ENCODE measurements at regions not wholly inside any gene's neighbourhood (a gene's known extent, or its start where the extent isn't known, plus 50 kb on each side); places are given as distances from the start of the nearest gene placed in this dataset.

- DNase-seq, result no peak
These were observed 75.8 kb downstream of the CCDC34 start for GRCh38 chr11:27287205-27287604.

GRCh38 chr11:27285761-27286160 lies 77.3 kb downstream of the CCDC34 start:
- DNase-seq, result no peak

GRCh38 chr11:27282806-27283205 lies 80.2 kb downstream of the CCDC34 start:
- no peak for DNase-seq

GRCh38 chr11:27281740-27282590 lies 81.0 kb downstream of the CCDC34 start:
- DNase-seq, result peak; percentile 75

GRCh38 chr11:27281276-27281675 lies 81.7 kb downstream of the CCDC34 start:
- DNase-seq, result no peak

GRCh38 chr11:27280140-27280539 lies 82.9 kb downstream of the CCDC34 start:
- no peak for DNase-seq

DNA sequence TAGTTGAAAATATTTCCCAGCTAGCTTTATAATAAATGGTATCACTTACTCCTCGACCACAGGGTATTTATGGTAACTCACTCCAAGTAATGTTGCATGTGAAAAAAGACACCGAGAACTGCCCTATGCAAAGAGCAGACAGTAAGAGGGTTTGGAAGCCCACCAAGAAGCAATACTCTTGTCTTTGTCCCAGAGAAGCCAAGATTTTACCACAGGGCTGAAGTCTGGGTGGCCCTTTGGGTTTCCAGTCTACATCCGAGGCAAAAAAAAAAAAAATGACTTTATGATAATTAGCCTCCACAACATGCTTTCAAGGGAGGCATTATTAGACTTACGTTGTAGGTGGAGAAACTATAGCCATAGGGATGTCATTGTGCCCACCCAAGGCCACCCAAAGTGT lies 83.6 kb downstream of the CCDC34 start:
- no peak for DNase-seq

DNA sequence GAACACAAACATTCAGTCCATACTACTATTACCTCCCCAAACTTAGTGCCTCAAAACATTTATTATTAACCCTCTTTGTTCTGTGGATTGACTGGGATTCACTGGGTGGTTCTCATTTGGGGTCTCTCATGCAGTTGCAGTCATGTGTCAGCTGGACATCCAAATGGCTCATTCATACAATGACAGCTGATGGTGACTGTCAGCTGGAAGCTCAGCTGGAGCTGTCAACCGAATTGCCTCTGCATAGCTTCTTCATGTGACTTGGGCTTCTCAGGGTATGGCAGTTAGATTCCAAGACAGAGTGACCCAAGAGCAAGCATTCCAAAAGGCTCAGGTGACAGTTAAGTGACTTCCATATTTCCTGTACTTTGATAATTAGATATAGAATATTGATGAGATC lies 85.2 kb downstream of the CCDC34 start:
- DNase-seq, result no peak

GRCh38 chr11:27276141-27276540 lies 86.9 kb downstream of the CCDC34 start:
- DNase-seq, result no peak

DNA sequence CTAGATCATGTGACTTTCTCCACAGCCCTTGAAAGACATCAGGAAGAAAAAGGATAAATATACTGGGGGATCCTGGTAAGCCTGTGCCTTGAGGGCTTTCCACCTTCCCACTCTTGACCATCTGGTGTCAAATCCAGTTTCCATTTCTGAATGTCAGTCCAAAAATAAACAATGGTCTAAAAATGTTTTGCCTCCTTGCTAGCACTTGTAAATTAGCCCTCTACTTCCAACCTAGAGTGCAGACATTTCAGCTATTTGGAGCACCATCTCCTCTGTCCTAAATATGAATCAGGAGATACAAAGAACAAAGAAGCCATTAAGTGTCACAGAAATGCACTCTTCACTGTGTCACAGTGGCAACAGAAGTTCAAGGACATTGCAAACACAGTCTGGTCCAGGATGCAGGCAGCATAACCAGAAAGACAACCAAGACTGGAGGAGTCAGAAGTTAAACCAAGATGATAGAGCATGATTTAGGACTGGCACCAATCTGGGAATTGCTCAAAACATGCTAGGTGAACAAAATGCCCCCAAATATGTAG lies 88.1 kb downstream of the CCDC34 start:
- DNase-seq, result no peak

GRCh38 chr11:27266125-27266524 lies 96.9 kb downstream of the CCDC34 start:
- no peak for DNase-seq

GRCh38 chr11:27263986-27264385 lies 99.0 kb downstream of the CCDC34 start:
- DNase-seq, result no peak

- no peak for DNase-seq
These were observed 100.0 kb downstream of the CCDC34 start for GRCh38 chr11:27263046-27263445.

DNA sequence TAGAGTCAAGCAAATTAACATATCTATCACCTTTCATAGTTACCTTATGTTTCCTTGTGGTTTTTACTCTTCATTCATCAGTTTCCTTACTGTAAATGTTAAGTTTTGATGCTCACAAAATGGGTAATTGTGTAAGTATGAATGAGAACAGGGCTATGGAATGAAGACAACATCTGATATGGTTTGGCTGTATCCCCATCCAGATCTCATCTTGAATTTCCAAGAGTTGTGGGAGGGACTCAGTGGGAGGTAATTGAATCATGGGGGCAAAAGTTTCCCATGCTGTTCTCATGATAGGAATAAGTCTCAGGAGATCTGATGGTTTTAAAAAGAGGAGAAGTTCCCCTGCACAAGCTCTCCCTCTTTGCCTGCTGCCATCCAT lies 107.6 kb downstream of the CCDC34 start:
- DNase-seq, result no peak

- DNase-seq, result no peak
These were observed 108.1 kb downstream of the CCDC34 start for GRCh38 chr11:27254744-27255446.

DNA sequence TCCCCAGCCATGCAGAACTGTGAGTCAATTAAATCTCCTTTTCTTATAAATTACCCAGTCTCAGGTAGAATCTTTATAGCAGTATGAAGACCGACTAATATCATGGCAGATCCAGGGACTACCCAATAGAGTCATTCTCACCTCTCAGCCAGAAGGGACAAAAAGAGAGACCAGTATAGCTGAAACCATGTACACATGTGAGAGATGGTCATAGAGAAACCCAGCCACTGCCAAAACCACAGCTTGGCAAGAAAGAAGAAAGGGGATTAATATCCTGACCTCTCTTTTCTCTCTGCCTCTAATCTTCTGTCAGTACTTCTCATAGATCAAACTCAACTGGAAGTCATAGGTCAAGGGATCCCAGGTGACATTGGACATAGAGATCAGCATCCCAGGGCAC lies 109.8 kb downstream of the CCDC34 start:
- no peak for DNase-seq

DNA sequence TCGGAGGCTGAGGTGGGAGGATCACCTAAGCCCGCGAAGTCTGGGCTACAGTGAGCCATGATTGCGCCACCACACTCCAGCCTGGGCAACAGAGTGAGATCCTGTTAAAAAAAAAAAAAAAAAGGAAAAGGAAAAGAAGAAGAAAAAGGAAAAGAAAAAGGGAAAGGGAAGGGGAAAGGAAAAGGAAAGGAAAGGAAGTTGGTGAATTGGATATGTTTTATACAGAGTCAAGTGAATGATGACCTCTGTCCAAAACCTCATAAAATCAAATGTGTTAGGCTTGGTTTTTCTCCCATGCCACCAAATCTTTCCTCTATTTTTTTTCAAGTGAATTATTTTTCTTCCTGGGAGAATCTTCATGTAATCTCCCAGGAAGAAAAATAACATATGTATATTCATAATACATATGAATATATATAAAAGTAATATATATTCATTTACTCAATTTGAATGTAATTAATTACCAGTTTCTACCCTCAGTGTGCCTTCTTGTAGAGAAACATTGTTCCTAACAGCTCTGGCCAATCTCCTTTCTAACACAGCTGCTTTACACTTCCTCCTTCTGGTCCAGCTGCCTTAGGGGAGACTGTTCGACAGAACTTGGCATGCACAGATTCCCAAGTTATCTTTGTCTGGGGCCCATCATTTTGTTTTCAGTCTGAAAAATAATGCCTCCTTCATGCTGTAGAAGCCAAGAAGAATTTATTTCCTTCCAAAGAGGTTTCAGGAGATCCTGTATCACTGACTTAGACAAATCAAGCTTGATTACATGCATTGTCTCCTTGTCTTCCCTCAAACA lies 111.9 kb downstream of the CCDC34 start:
- DNase-seq, result no peak

- DNase-seq, result no peak
These were observed 114.2 kb downstream of the CCDC34 start for GRCh38 chr11:27248576-27249509.

DNA sequence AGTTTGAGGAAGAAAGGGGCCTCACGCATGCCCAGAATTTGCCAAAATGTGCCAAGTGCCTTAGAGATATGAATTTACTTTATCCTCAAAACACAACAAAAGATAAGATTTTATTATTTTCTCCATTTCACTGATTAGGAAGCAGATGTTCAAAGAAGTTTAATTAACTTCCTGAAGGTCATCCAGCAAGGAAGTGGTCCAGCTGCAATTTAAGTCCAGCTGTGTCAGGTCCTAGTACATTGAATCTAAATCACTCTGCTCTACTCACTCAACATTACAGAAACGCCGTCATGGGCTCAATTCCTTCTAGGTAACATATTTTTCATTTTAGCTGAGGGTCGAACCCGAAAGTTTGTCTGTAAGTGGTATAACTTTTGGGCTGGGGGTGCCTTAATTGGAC lies 115.4 kb downstream of the CCDC34 start:
- no peak for DNase-seq

- peak; percentile 50 for DNase-seq
These were observed 116.1 kb downstream of the CCDC34 start for GRCh38 chr11:27246925-27247324.

GRCh38 chr11:27244900-27245299 lies 118.1 kb downstream of the CCDC34 start:
- no peak for DNase-seq

DNA sequence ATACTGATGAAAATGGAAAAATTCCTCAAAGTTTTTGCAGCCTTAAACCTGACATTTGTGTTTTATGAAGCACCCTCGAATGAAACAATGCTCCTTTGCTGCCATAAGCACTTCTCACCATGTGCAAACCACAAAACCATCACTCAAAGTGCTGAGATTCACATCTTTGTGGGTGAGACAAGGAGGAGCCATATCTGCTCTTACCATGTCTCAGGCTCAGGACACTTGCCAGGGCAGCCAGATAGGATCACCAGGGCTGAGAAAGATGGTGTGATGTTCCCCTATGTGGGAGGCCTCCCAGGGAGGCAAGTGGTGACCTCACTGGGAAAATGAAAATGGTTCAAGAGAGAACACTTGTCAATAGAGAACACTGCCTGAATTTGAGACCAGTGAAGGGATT lies 120.4 kb downstream of the CCDC34 start:
- DNase-seq, result no peak

All from left hindlimb (tissue), 1 donor.